ENCODE measurements at regions not wholly inside any gene's neighbourhood (a gene's known extent, or its start where the extent isn't known, plus 50 kb on each side); places are given as distances from the start of the nearest gene placed in this dataset.

- TF ChIP-seq CTCF (IDR thresholded peaks at IDR 0.05; ENCODE audit: low read depth, low read length, missing input control) (no peak), RAD21 (IDR thresholded peaks at IDR 0.05) (peak in 1 of 2 donors; percentile 22), GABPA (IDR thresholded peaks at IDR 0.05 in 1 of 2, conservative IDR thresholded peaks at IDR 0.05 in 1 of 2) (no peak), YY1 (IDR thresholded peaks at IDR 0.05) (no peak), SP1 (IDR thresholded peaks at IDR 0.05) (no peak), EGR1 (IDR thresholded peaks at IDR 0.05; ENCODE audit: low read depth in 2 of 2) (no peak), JUND (IDR thresholded peaks at IDR 0.05) (no peak)
- TF ChIP-seq, protein P1, sequence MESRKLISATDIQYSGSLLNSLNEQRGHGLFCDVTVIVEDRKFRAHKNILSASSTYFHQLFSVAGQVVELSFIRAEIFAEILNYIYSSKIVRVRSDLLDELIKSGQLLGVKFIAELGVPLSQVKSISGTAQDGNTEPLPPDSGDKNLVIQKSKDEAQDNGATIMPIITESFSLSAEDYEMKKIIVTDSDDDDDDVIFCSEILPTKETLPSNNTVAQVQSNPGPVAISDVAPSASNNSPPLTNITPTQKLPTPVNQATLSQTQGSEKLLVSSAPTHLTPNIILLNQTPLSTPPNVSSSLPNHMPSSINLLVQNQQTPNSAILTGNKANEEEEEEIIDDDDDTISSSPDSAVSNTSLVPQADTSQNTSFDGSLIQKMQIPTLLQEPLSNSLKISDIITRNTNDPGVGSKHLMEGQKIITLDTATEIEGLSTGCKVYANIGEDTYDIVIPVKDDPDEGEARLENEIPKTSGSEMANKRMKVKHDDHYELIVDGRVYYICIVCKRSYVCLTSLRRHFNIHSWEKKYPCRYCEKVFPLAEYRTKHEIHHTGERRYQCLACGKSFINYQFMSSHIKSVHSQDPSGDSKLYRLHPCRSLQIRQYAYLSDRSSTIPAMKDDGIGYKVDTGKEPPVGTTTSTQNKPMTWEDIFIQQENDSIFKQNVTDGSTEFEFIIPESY (IDR thresholded peaks at IDR 0.05) = no peak
- TF ChIP-seq, protein P2, sequence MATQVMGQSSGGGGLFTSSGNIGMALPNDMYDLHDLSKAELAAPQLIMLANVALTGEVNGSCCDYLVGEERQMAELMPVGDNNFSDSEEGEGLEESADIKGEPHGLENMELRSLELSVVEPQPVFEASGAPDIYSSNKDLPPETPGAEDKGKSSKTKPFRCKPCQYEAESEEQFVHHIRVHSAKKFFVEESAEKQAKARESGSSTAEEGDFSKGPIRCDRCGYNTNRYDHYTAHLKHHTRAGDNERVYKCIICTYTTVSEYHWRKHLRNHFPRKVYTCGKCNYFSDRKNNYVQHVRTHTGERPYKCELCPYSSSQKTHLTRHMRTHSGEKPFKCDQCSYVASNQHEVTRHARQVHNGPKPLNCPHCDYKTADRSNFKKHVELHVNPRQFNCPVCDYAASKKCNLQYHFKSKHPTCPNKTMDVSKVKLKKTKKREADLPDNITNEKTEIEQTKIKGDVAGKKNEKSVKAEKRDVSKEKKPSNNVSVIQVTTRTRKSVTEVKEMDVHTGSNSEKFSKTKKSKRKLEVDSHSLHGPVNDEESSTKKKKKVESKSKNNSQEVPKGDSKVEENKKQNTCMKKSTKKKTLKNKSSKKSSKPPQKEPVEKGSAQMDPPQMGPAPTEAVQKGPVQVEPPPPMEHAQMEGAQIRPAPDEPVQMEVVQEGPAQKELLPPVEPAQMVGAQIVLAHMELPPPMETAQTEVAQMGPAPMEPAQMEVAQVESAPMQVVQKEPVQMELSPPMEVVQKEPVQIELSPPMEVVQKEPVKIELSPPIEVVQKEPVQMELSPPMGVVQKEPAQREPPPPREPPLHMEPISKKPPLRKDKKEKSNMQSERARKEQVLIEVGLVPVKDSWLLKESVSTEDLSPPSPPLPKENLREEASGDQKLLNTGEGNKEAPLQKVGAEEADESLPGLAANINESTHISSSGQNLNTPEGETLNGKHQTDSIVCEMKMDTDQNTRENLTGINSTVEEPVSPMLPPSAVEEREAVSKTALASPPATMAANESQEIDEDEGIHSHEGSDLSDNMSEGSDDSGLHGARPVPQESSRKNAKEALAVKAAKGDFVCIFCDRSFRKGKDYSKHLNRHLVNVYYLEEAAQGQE (IDR thresholded peaks at IDR 0.05) = no peak
- TF ChIP-seq, protein P3, sequence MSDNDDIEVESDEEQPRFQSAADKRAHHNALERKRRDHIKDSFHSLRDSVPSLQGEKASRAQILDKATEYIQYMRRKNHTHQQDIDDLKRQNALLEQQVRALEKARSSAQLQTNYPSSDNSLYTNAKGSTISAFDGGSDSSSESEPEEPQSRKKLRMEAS (IDR thresholded peaks at IDR 0.05) = no peak
Measured at GRCh38 chr2:8433390-8433789, 248.5 kb upstream of the ID2 start.
